COLO829 (cell line): ENCODE measurements at regions not wholly inside any gene's neighbourhood (a gene's known extent, or its start where the extent isn't known, plus 50 kb on each side); places are given as distances from the start of the nearest gene placed in this dataset.
"Not testable (repeated sequence)": the region's sequence is repeated elsewhere in the genome, so short reads cannot be mapped to it uniquely, and the experiment has no call there.

Experiments
- DNase-seq: peaks from one replicate; pipeline ENCODE4 v3.0.0; 2012; ENCODE audit warnings: low spot score

- DNase-seq: no peak
Observed at GRCh38 chr1:195197116-195197515, 1411.1 kb downstream of the KCNT2 start.

- DNase-seq: no peak
Observed at GRCh38 chr1:195195423-195196057, 1412.7 kb downstream of the KCNT2 start.

GRCh38 chr1:195193134-195193533, 1415.1 kb downstream of the KCNT2 start:
- no peak for DNase-seq

GRCh38 chr1:195188821-195189220, 1419.4 kb downstream of the KCNT2 start:
- DNase-seq: peak; percentile 55

GRCh38 chr1:195186544-195186943, 1421.7 kb downstream of the KCNT2 start:
- no peak for DNase-seq

- no peak for DNase-seq
Observed at GRCh38 chr1:195185736-195186135, 1422.5 kb downstream of the KCNT2 start.

DNA sequence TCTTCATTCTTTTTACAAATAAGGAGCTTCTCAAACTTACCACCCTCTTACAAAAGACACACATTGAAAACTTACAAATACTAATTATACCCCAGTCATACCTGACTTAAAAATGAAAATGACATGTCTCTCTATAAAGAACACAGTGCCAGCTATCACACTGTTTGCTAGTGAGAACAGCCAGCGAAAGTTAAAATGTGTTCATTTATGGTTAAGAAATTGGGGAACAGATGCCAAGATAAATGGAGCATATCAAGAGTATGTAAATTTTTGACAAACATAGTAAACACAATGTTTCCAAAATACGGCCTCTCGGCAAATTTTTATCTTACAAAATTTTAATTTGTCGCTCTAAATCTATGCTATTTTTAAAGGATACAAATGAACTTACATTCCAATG, 1422.9 kb downstream of the KCNT2 start:
- DNase-seq: no peak

- DNase-seq: no peak
Observed at GRCh38 chr1:195173753-195174152, 1434.5 kb downstream of the KCNT2 start.

GRCh38 chr1:195159795-195160194, 1448.4 kb downstream of the KCNT2 start:
- DNase-seq: not testable (repeated sequence)

DNA sequence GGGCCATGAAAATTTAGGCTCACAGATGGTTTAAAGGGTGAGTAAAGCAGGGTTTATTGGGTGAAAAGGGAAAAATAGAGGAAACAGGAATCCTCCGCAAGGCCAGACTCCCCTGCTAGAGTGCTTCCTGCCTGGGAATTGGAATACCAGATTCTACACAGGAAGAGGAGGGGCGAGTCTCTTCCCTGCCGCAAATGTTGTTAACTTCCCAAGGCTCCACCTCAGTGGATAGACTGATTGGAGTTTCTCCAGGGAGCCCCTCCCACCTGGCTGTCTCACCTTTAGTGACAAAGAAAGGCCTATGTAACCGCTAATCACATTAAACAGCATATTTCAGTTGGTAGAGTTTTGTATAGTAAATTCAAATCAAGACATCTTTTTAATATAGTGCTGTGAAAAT, 1450.1 kb downstream of the KCNT2 start:
- no peak for DNase-seq

DNA sequence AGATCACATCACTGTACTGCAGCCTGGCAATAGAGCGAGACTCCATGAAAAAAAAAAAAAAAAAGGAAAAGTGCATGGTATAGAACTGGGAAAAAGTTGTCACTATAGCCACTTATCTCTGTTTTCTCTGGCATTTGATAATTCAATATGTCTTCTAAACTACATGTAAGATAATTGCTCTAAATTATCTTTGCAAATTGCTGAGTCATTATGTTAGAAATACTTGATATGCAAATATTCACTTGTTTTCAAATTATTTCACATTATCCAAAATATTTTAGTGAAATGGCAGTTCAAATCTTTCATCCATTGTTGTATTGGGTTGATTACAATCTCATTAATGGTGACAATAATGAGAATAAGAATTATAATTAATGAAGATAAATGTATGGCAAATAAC, 1455.1 kb downstream of the KCNT2 start:
- DNase-seq: no peak

DNA sequence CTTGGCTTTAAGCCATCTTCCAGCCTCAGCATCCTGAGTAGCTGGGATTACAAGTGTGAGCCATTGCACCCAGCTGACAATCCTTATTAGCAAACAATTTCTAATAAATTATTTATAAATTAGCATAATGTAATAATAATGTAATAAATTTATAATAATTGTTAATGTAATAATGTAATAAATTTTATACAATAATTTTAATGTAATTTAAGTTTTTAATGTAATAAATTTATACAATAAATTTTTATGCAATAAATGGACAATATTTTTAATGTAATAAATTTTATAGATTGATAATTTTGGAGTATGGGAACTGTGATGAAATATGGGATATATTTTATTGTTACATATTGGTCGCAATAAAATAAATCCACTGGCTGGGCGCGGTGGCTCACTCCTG, 1457.5 kb downstream of the KCNT2 start:
- DNase-seq: no peak

- DNase-seq: no peak
Observed at GRCh38 chr1:195141294-195141693, 1466.9 kb downstream of the KCNT2 start.

GRCh38 chr1:195130598-195130997, 1477.6 kb downstream of the KCNT2 start:
- no peak for DNase-seq

DNA sequence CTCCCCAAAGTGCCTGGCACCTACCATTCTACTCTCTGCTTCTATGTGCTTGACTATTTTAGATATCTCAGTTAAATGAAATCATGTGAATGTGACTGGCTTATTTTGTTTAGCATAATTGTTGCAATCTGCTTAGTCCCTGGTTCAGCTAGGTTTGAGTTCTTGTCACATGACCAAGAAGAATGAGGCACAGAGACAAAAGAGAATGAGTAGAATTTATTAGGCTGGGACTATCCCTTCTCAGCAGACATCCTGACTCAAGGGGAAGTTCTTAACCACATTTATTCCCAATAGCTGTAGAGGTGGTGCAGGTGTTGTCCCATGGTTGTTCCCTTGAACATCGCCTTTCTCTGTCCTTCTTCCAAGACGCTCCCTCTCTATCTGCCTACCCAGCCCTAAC, 1485.7 kb downstream of the KCNT2 start:
- DNase-seq: no peak

DNA sequence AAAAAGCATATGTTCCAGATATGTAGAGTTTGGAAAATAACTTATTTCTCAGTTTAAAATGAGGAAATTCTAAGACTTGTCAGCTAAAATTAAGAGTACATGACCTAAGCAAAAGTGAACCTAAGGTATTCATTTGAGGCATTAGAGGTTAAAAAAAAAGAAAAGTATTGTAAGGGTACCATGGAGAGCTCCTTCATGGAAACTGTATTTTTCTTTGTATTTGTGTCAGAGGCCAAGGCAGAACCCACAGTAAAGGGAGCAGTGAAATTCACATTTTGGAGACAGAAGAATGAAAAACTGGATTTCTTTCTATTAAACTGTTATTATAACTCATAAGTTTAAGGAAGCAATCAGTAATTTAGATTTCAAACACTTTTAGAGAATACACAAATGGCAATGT, 1494.8 kb downstream of the KCNT2 start:
- DNase-seq: no peak

DNA sequence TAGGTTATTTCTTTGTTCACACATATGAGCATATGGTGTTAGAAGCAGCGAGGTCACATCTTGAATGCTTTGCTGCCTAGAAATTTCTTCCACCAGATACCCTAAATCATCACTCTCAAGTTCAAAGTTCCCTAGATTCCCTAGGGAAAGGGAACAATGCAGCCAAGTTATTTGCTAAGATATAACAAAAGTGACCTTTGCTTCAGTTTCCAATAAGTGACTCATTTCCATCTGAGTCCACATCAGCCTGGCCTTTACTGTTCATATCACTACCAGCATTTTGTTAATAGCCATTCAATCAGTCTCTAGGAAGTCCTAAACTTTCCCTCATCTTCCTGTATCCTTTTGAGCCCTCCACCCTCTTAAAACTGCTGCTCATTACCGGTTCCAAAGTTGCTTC, 1502.5 kb downstream of the KCNT2 start:
- DNase-seq: peak; percentile 40

DNA sequence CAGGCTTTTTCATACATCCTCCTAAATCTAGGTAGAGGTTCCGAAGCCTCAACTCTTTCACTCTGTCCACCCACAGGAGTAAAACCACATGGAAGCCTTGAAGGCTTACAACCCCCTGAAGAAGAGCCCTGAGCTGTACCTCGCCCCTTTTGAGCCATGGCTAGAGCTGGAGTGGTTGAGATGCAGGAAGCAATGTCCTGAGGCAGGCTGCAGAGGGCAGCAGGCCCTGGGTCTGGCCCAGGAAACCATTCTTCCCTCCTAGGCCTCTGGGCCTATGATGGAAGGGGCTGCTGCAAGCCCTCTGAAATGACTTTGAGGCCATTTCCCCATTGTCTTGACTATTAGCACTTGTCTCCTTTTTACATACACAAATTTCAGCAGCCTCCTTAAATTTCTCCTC, 1503.0 kb downstream of the KCNT2 start:
- DNase-seq: no peak

DNA sequence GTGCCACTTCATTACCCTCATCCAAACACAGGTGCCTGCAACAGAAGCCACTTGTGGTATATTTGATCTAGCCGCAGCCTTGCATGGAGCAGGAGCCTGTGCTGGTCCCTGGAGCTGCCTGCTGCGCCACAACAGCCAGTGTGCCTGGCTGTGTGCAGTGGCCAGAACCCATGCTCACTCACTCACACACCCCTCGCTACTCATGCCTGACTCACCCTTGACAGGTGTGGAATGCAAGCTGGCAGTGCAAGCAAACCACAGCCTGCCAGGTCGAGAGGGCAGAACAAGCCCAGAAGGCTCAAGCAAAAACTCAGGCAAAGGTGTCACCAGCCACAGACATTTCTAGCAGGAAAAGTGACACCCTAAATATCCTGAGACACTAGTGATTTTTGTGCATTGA, 1510.9 kb downstream of the KCNT2 start:
- no peak for DNase-seq

- no peak for DNase-seq
Observed at GRCh38 chr1:195096051-195096521, 1512.2 kb downstream of the KCNT2 start.

DNA sequence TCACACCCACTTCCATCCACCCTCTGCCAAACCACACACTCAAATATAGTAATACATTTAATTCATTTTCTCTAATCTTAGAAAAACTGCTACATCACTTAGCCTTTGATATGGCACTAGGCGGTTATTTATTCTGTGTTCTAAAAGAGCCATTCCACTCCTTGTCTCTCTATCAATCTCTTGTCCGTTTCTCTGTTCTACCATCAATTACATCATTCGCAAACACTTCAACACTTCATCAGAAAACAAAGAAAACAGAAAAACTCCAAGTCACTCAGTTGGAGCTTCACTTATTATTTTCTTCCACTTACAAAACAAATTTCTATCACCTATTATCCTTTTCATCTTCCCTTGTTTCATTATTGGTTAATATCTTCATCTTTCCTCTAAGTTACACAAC, 1523.0 kb downstream of the KCNT2 start:
- no peak for DNase-seq

- DNase-seq: no peak
Observed at GRCh38 chr1:195082183-195082582, 1526.1 kb downstream of the KCNT2 start.

- no peak for DNase-seq
Observed at GRCh38 chr1:195076682-195077081, 1531.6 kb downstream of the KCNT2 start.

GRCh38 chr1:195075973-195076372, 1532.3 kb downstream of the KCNT2 start:
- no peak for DNase-seq

DNA sequence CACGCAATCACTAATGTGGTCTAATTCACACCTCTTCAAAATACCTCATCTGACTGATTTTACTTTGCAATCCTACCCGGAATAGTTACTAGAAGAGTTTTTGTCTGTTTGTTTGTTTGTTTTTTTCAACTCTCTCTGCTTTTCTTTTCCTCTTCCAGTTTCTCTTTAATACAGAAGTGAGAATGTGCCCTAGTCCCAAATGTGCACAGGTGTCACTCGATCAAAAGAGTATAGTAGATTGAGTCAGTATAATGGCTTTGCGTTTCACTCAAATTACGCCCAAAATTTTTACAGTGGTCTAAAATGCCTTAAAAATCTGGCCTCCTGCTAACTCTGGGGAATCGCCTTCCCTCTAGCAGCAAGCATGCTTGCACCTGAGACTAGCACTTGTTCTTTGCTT, 1536.8 kb downstream of the KCNT2 start:
- no peak for DNase-seq
